ENCODE measurements at regions not wholly inside any gene's neighbourhood (a gene's known extent, or its start where the extent isn't known, plus 50 kb on each side); places are given as distances from the start of the nearest gene placed in this dataset.
A peak's percentile ranks its signal among the peaks of the same experiment; 100 is the strongest.

DNA sequence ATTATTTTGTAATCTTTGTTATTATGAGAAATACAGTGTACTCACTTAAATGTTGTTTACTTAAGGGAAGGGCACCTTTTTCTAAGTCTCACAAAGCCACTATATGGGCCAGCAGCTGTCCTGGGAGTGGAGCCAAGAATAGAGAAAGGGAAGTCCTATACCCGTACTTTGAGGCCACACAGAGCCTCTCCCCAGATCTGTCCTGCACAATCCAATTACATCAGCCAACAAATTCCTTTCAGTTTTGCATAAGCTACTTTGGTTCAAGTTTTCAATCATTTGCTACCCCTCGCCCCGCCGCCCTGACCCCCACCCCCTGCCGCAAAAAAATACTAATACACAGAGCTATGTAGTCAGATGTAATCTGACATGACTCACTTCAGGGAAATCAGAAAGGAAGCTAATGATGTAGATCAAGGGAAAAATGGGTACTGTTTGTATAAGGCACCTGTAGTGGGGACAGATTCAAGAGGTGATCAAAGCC lies 297.4 kb upstream of the NEBL start:
- 46% methylated on average over 1 of the region's 5 CpGs for WGBS
- H3K9me3 ChIP-seq (ENCODE audit: control insufficient read depth, low read length), result peaks cover 11% of the 10 kb centered on the region
- DNase-seq, result peak; percentile 17

DNA sequence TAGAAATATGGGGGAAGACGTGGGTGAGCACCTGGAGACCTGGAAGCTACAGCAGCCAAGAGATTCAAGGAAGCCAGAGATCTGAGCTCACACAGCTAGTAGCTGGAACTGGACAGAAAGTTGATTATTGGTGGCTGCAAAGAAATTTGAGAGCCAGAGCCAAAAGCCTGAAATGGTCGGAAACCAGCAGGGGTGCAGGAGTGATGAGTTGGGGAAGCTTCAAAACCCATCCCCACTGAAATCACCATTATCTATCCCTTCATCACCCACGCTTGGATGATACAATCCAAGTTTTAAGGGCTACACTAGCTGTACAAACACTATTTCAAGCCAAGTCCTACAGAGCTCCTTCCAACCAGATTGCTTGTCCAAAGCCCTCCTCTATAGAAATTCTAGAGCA lies 296.1 kb upstream of the NEBL start:
- no peak overlapping the region for H3K4me3 ChIP-seq (ENCODE audit: insufficient read depth in 1 of 2, low read depth in 1 of 2, low read length in 2 of 2)
- no peak overlapping the region for H3K18ac ChIP-seq (ENCODE audit: low read depth in 1 of 2, low read length in 2 of 2)
- H2AK5ac ChIP-seq (ENCODE audit: low read length, severe bottlenecking), result no peak overlapping the region
- H2BK5ac ChIP-seq (ENCODE audit: low read depth, low read length, poor library complexity, severe bottlenecking), result no peak overlapping the region
- no peaks in the 10 kb centered on the region for H3K36me3 ChIP-seq (ENCODE audit: control insufficient read depth in 1 of 2, insufficient read depth in 2 of 2, low read depth in 1 of 2, low read length in 2 of 2)
- no peak overlapping the region for H2AFZ ChIP-seq (ENCODE audit: low read depth, low read length)
- no peak overlapping the region for H3K9ac ChIP-seq (ENCODE audit: low read length)
- H3K14ac ChIP-seq (ENCODE audit: low read length in 2 of 2), result no peak overlapping the region
- no peak overlapping the region for H2BK12ac ChIP-seq (ENCODE audit: low read length in 2 of 2)
- H3K27ac ChIP-seq (ENCODE audit: low read length, poor library complexity, severe bottlenecking), result no peak overlapping the region
- WGBS, result 90% methylated on average over 3 of the region's 3 CpGs
- H3K4ac ChIP-seq (ENCODE audit: low read depth in 1 of 2, low read length in 2 of 2), result no peak overlapping the region
- H2BK15ac ChIP-seq (ENCODE audit: low read depth, poor library complexity, severe bottlenecking), result no peak overlapping the region
- H3K27me3 ChIP-seq (ENCODE audit: control insufficient read depth in 1 of 2, insufficient read depth in 1 of 2, low read length in 2 of 2), result no peaks in the 10 kb centered on the region
- no peak for DNase-seq
- H3K79me1 ChIP-seq (replicated peaks; ENCODE audit: low read length, poor library complexity, severe bottlenecking), result no peaks in the 10 kb centered on the region
- no peak overlapping the region for H2BK120ac ChIP-seq (ENCODE audit: low read depth, low read length)
- no peak overlapping the region for H4K8ac ChIP-seq (ENCODE audit: low read length)
- no peak overlapping the region for H3K4me2 ChIP-seq (ENCODE audit: low read length, poor library complexity, severe bottlenecking)
- H3K9me3 ChIP-seq (ENCODE audit: control insufficient read depth, low read length), result peaks cover 9% of the 10 kb centered on the region
- no peak overlapping the region for H3K23ac ChIP-seq (ENCODE audit: low read length in 2 of 2)
- H3K4me1 ChIP-seq (ENCODE audit: control insufficient read depth, insufficient read depth, low read depth, low read length), result no peaks in the 10 kb centered on the region
- no peak overlapping the region for H4K91ac ChIP-seq (ENCODE audit: low read length)

More for the DNA sequence above, 297.4 kb upstream of the NEBL start:
- Histone ChIP-seq H4K91ac (ENCODE audit: low read length) (no peak overlapping the region), H2AFZ (ENCODE audit: low read depth, low read length) (no peak overlapping the region), H3K27ac (ENCODE audit: low read length, poor library complexity, severe bottlenecking) (no peak overlapping the region), H2AK5ac (ENCODE audit: low read length, severe bottlenecking) (no peak overlapping the region), H2BK12ac (ENCODE audit: low read length in 2 of 2) (no peak overlapping the region), H3K36me3 (ENCODE audit: control insufficient read depth in 1 of 2, insufficient read depth in 2 of 2, low read depth in 1 of 2, low read length in 2 of 2) (no peaks in the 10 kb centered on the region), H3K23ac (ENCODE audit: low read length in 2 of 2) (no peak overlapping the region), H3K4me3 (ENCODE audit: insufficient read depth in 1 of 2, low read depth in 1 of 2, low read length in 2 of 2) (no peak overlapping the region), H4K8ac (ENCODE audit: low read length) (no peak overlapping the region), H2BK15ac (ENCODE audit: low read depth, poor library complexity, severe bottlenecking) (no peak overlapping the region), H3K18ac (ENCODE audit: low read depth in 1 of 2, low read length in 2 of 2) (no peak overlapping the region), H3K27me3 (ENCODE audit: control insufficient read depth in 1 of 2, insufficient read depth in 1 of 2, low read length in 2 of 2) (no peaks in the 10 kb centered on the region), H3K9ac (ENCODE audit: low read length) (no peak overlapping the region), H3K4me2 (ENCODE audit: low read length, poor library complexity, severe bottlenecking) (no peak overlapping the region), H3K79me1 (replicated peaks; ENCODE audit: low read length, poor library complexity, severe bottlenecking) (no peaks in the 10 kb centered on the region), H3K4ac (ENCODE audit: low read depth in 1 of 2, low read length in 2 of 2) (no peak overlapping the region), H3K4me1 (ENCODE audit: control insufficient read depth, insufficient read depth, low read depth, low read length) (no peaks in the 10 kb centered on the region), H2BK5ac (ENCODE audit: low read depth, low read length, poor library complexity, severe bottlenecking) (no peak overlapping the region), H3K14ac (ENCODE audit: low read length in 2 of 2) (no peak overlapping the region), H2BK120ac (ENCODE audit: low read depth, low read length) (no peak overlapping the region)

DNA sequence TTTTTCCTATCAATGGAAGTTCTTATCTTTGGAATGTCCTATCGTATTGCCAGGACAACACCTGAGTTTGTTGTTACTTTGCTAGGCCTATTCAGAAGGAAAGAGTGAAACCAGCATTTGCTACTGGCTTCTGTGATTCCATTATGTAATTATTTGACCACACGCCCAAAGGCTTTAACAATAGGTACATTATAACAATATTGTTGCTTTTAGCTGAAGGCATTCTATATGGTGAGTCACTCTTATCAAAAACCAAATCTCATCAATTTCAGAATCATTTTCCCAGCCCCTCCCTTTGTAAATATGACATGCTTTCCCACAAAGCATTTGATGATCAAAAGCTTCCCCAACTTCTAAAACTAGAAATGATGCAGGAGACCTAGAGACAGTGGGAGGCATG lies 294.4 kb upstream of the NEBL start:
- Histone ChIP-seq H3K27me3 (ENCODE audit: control insufficient read depth in 1 of 2, insufficient read depth in 1 of 2, low read length in 2 of 2) (no peaks in the 10 kb centered on the region), H2BK5ac (ENCODE audit: low read depth, low read length, poor library complexity, severe bottlenecking) (no peak overlapping the region), H2BK15ac (ENCODE audit: low read depth, poor library complexity, severe bottlenecking) (no peak overlapping the region), H3K36me3 (ENCODE audit: control insufficient read depth in 1 of 2, insufficient read depth in 2 of 2, low read depth in 1 of 2, low read length in 2 of 2) (no peaks in the 10 kb centered on the region), H2AFZ (ENCODE audit: low read depth, low read length) (no peak overlapping the region), H2BK12ac (ENCODE audit: low read length in 2 of 2) (no peak overlapping the region), H3K4me2 (ENCODE audit: low read length, poor library complexity, severe bottlenecking) (no peak overlapping the region), H3K9me3 (ENCODE audit: control insufficient read depth, low read length) (peaks cover 4% of the 10 kb centered on the region), H3K27ac (ENCODE audit: low read length, poor library complexity, severe bottlenecking) (no peak overlapping the region), H3K9ac (ENCODE audit: low read length) (no peak overlapping the region), H2BK120ac (ENCODE audit: low read depth, low read length) (no peak overlapping the region), H3K18ac (ENCODE audit: low read depth in 1 of 2, low read length in 2 of 2) (no peak overlapping the region), H3K4ac (ENCODE audit: low read depth in 1 of 2, low read length in 2 of 2) (no peak overlapping the region), H3K23ac (ENCODE audit: low read length in 2 of 2) (no peak overlapping the region), H3K14ac (ENCODE audit: low read length in 2 of 2) (no peak overlapping the region), H4K91ac (ENCODE audit: low read length) (no peak overlapping the region), H3K4me3 (ENCODE audit: insufficient read depth in 1 of 2, low read depth in 1 of 2, low read length in 2 of 2) (no peak overlapping the region), H4K8ac (ENCODE audit: low read length) (no peak overlapping the region), H2AK5ac (ENCODE audit: low read length, severe bottlenecking) (no peak overlapping the region), H3K4me1 (ENCODE audit: control insufficient read depth, insufficient read depth, low read depth, low read length) (no peaks in the 10 kb centered on the region), H3K79me1 (replicated peaks; ENCODE audit: low read length, poor library complexity, severe bottlenecking) (no peaks in the 10 kb centered on the region)
- no peak for DNase-seq
- WGBS, result 100% methylated on average over 1 of the region's 2 CpGs

DNA sequence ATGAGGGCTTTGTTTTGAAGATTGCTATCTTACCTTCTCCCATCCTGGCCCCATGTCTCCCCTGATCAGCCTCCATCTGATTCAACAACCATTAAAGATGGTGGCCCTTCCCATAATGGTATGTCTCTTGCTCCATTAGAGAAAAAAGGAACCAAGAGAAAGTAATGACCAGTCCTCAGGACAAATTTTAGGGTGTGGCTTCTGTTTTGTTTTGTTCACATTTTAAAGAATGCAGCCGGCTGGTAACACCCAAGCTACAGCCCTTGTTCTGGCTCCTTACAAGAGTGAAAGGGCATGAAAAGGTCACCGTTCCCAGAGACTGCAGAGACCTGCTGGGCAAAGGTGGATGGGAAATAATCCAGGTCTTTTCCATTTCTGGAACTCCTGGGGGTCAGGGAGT lies 287.9 kb upstream of the NEBL start:
- no peak overlapping the region for H3K9ac ChIP-seq (ENCODE audit: low read length)
- no peaks in the 10 kb centered on the region for H3K79me1 ChIP-seq (replicated peaks; ENCODE audit: low read length, poor library complexity, severe bottlenecking)
- no peak overlapping the region for H2BK120ac ChIP-seq (ENCODE audit: low read depth, low read length)
- no peak overlapping the region for H3K27ac ChIP-seq (ENCODE audit: low read length, poor library complexity, severe bottlenecking)
- no peak overlapping the region for H3K18ac ChIP-seq (ENCODE audit: low read depth in 1 of 2, low read length in 2 of 2)
- H3K4me3 ChIP-seq (ENCODE audit: insufficient read depth in 1 of 2, low read depth in 1 of 2, low read length in 2 of 2), result no peak overlapping the region
- no peak overlapping the region for H2BK12ac ChIP-seq (ENCODE audit: low read length in 2 of 2)
- no peak overlapping the region for H2AFZ ChIP-seq (ENCODE audit: low read depth, low read length)
- H3K23ac ChIP-seq (ENCODE audit: low read length in 2 of 2), result no peak overlapping the region
- H3K9me3 ChIP-seq (ENCODE audit: control insufficient read depth, low read length), result peaks cover 4% of the 10 kb centered on the region
- H3K4me2 ChIP-seq (ENCODE audit: low read length, poor library complexity, severe bottlenecking), result no peak overlapping the region
- no peak overlapping the region for H4K91ac ChIP-seq (ENCODE audit: low read length)
- no peak overlapping the region for H2BK5ac ChIP-seq (ENCODE audit: low read depth, low read length, poor library complexity, severe bottlenecking)
- WGBS, result 92% methylated on average over 2 of the region's 2 CpGs
- H3K4ac ChIP-seq (ENCODE audit: low read depth in 1 of 2, low read length in 2 of 2), result no peak overlapping the region
- DNase-seq, result no peak
- no peak overlapping the region for H2BK15ac ChIP-seq (ENCODE audit: low read depth, poor library complexity, severe bottlenecking)
- no peaks in the 10 kb centered on the region for H3K4me1 ChIP-seq (ENCODE audit: control insufficient read depth, insufficient read depth, low read depth, low read length)
- H2AK5ac ChIP-seq (ENCODE audit: low read length, severe bottlenecking), result no peak overlapping the region
- no peak overlapping the region for H4K8ac ChIP-seq (ENCODE audit: low read length)
- H3K27me3 ChIP-seq (ENCODE audit: control insufficient read depth in 1 of 2, insufficient read depth in 1 of 2, low read length in 2 of 2), result no peaks in the 10 kb centered on the region
- no peaks in the 10 kb centered on the region for H3K36me3 ChIP-seq (ENCODE audit: control insufficient read depth in 1 of 2, insufficient read depth in 2 of 2, low read depth in 1 of 2, low read length in 2 of 2)
- H3K14ac ChIP-seq (ENCODE audit: low read length in 2 of 2), result no peak overlapping the region
